ENCODE measurements at regions not wholly inside any gene's neighbourhood (a gene's known extent, or its start where the extent isn't known, plus 50 kb on each side); places are given as distances from the start of the nearest gene placed in this dataset.

DNA sequence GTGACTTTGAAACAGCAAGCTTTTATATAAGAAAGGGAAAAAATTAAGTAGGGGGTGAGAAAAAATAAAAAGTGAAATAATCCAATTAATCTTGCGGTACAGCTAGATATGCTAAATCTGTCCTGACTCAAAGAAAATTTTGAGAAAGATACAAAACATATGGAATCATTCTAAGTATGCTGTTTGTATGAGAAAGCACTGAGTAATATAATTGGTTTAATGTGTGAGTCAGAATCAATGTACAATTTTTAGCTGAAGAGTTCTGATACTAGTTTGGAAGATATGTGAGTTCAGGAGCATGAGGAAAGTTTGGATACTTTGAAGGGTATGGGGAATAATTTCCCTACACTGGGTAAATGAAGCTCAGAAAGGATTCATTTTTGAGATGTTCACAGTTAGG is 190.9 kb upstream of the RASSF8 start:
- Histone ChIP-seq H3K4me3 (ENCODE audit: low read depth, low read length, poor library complexity, severe bottlenecking) (no peak overlapping the region), H3K79me2 (ENCODE audit: insufficient read depth, low read depth, low read length) (no peaks in the 10 kb centered on the region), H2AFZ (ENCODE audit: low read length) (no peak overlapping the region), H3K9me2 (ENCODE audit: insufficient read depth, low read length) (no peaks in the 10 kb centered on the region), H3K9me3 (ENCODE audit: low read length) (no peaks in the 10 kb centered on the region), H3K36me3 (ENCODE audit: insufficient read depth, low read length) (no peaks in the 10 kb centered on the region), H3K4me2 (ENCODE audit: low read length) (no peak overlapping the region), H3K4me1 (ENCODE audit: insufficient read depth, low read length, poor library complexity, severe bottlenecking) (no peaks in the 10 kb centered on the region), H3K27ac (ENCODE audit: low read depth, low read length, poor library complexity, severe bottlenecking) (no peak overlapping the region), H4K20me1 (ENCODE audit: insufficient read depth, low read length) (no peaks in the 10 kb centered on the region)
- DNase-seq (ENCODE audit: low spot score) = no peak
- intact Hi-C loops (cut with micrococcal nuclease; ENCODE audit: unreplicated experiment) = no loop called here
- BruUV-seq (replicated peaks) = no TSS peak
- CTCF ChIA-PET (ENCODE audit: unreplicated experiment) = no interaction called here
- TF ChIP-seq, protein P1, sequence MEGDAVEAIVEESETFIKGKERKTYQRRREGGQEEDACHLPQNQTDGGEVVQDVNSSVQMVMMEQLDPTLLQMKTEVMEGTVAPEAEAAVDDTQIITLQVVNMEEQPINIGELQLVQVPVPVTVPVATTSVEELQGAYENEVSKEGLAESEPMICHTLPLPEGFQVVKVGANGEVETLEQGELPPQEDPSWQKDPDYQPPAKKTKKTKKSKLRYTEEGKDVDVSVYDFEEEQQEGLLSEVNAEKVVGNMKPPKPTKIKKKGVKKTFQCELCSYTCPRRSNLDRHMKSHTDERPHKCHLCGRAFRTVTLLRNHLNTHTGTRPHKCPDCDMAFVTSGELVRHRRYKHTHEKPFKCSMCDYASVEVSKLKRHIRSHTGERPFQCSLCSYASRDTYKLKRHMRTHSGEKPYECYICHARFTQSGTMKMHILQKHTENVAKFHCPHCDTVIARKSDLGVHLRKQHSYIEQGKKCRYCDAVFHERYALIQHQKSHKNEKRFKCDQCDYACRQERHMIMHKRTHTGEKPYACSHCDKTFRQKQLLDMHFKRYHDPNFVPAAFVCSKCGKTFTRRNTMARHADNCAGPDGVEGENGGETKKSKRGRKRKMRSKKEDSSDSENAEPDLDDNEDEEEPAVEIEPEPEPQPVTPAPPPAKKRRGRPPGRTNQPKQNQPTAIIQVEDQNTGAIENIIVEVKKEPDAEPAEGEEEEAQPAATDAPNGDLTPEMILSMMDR (conservative IDR thresholded peaks at IDR 0.05; ENCODE audit: low read length) = no peak
- TF ChIP-seq EZH2phosphoT487 (IDR thresholded peaks at IDR 0.05; ENCODE audit: borderline replicate concordance, low read depth, low read length) = no peak
- POLR2A ChIA-PET = interaction anchor here (0.8 to 1.3 kb wide), 3 partner anchors 9 to 12 kb away, joined by 3 to 5 read pairs (median 3); no protein-coding TSS in a partner anchor

GRCh38 chr12:25768151-25768550 is 190.3 kb upstream of the RASSF8 start:
- TF ChIP-seq, protein P1 (conservative IDR thresholded peaks at IDR 0.05; ENCODE audit: low read length) = no peak
- TF ChIP-seq EZH2phosphoT487 (IDR thresholded peaks at IDR 0.05; ENCODE audit: borderline replicate concordance, low read depth, low read length) = no peak
- Histone ChIP-seq H3K9me2 (ENCODE audit: insufficient read depth, low read length) (no peaks in the 10 kb centered on the region), H3K79me2 (ENCODE audit: insufficient read depth, low read depth, low read length) (no peaks in the 10 kb centered on the region), H4K20me1 (ENCODE audit: insufficient read depth, low read length) (no peaks in the 10 kb centered on the region), H3K4me1 (ENCODE audit: insufficient read depth, low read length, poor library complexity, severe bottlenecking) (no peaks in the 10 kb centered on the region), H3K4me2 (ENCODE audit: low read length) (no peak overlapping the region), H3K36me3 (ENCODE audit: insufficient read depth, low read length) (no peaks in the 10 kb centered on the region), H3K4me3 (ENCODE audit: low read depth, low read length, poor library complexity, severe bottlenecking) (no peak overlapping the region), H2AFZ (ENCODE audit: low read length) (no peak overlapping the region), H3K27ac (ENCODE audit: low read depth, low read length, poor library complexity, severe bottlenecking) (no peak overlapping the region), H3K9me3 (ENCODE audit: low read length) (no peaks in the 10 kb centered on the region)
- no TSS peak for BruUV-seq (replicated peaks)
- intact Hi-C loops (cut with micrococcal nuclease; ENCODE audit: unreplicated experiment) = no loop called here
- DNase-seq (ENCODE audit: low spot score) = no peak
- POLR2A ChIA-PET = interaction anchor here (0.8 to 1.3 kb wide), 3 partner anchors 9 to 13 kb away, joined by 3 to 5 read pairs (median 3); no protein-coding TSS in a partner anchor
- CTCF ChIA-PET (ENCODE audit: unreplicated experiment) = no interaction called here

- Histone ChIP-seq H3K4me2 (ENCODE audit: low read length) (no peak overlapping the region), H3K4me3 (ENCODE audit: low read depth, low read length, poor library complexity, severe bottlenecking) (no peak overlapping the region), H3K9me3 (ENCODE audit: low read length) (no peaks in the 10 kb centered on the region), H3K9me2 (ENCODE audit: insufficient read depth, low read length) (no peaks in the 10 kb centered on the region), H3K4me1 (ENCODE audit: insufficient read depth, low read length, poor library complexity, severe bottlenecking) (no peaks in the 10 kb centered on the region), H2AFZ (ENCODE audit: low read length) (no peak overlapping the region), H3K36me3 (ENCODE audit: insufficient read depth, low read length) (no peaks in the 10 kb centered on the region), H3K79me2 (ENCODE audit: insufficient read depth, low read depth, low read length) (no peaks in the 10 kb centered on the region), H3K27ac (ENCODE audit: low read depth, low read length, poor library complexity, severe bottlenecking) (no peak overlapping the region), H4K20me1 (ENCODE audit: insufficient read depth, low read length) (no peaks in the 10 kb centered on the region)
- intact Hi-C loops (cut with micrococcal nuclease; ENCODE audit: unreplicated experiment) = no loop called here
- BruUV-seq (replicated peaks) = no TSS peak
- CTCF ChIA-PET (ENCODE audit: unreplicated experiment) = no interaction called here
- POLR2A ChIA-PET = no interaction called here
- no peak for DNase-seq (ENCODE audit: low spot score)
- no peak for TF ChIP-seq EZH2phosphoT487 (IDR thresholded peaks at IDR 0.05; ENCODE audit: borderline replicate concordance, low read depth, low read length)
- TF ChIP-seq, protein P1 (conservative IDR thresholded peaks at IDR 0.05; ENCODE audit: low read length) = no peak
These were observed 189.2 kb upstream of the RASSF8 start for GRCh38 chr12:25769082-25769945.
